PC-9 (cell line): ENCODE measurements at regions not wholly inside any gene's neighbourhood (a gene's known extent, or its start where the extent isn't known, plus 50 kb on each side); places are given as distances from the start of the nearest gene placed in this dataset.

ENCODE experiments used
- EZH2 ChIP-seq: fragments of 200-600 bp; sonication (generic); IDR thresholded peaks from 2 replicates; pipeline ENCODE4 v1.8.0; 2017; ENCODE audit warnings: antibody characterized with exemption, low read depth
- TF ChIP-seq, protein P1 (sequence below): fragments of 200-600 bp; sonication (generic); conservative IDR thresholded peaks from 2 replicates; pipeline ENCODE4 v1.6.1; 2017; ENCODE audit warnings: mixed run types, antibody characterized with exemption, mild to moderate bottlenecking, moderate library complexity

DNA sequence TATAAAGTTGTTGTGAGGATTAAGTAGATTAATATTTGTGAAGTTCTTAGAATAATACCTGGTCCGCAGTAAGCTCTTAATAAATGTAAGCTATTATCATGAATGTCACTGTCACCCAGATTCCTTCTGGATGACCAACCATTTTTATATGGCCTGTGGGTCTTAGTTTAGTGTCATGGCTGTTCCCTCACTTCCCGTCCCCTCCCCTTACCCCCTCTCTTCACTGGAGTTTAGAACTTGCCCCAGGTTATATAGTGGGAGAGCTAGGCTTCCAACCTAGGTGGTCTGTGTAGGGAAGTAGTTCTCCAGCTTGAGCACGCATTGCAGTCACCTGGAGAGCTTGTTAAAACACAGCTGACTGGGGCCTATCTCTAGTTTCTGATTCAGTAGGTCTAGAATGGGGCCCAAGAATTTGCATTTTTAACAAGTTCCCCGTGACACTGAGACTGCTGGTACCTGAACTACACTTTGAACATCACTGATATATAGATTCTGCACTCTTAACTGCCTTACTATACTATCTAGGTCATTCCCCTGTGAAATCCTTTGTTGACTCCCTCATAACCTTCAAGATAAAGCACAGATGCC is 66.9 kb upstream of the PLAC1 start:
- TF ChIP-seq EZH2 = no peak
- TF ChIP-seq, protein P1, sequence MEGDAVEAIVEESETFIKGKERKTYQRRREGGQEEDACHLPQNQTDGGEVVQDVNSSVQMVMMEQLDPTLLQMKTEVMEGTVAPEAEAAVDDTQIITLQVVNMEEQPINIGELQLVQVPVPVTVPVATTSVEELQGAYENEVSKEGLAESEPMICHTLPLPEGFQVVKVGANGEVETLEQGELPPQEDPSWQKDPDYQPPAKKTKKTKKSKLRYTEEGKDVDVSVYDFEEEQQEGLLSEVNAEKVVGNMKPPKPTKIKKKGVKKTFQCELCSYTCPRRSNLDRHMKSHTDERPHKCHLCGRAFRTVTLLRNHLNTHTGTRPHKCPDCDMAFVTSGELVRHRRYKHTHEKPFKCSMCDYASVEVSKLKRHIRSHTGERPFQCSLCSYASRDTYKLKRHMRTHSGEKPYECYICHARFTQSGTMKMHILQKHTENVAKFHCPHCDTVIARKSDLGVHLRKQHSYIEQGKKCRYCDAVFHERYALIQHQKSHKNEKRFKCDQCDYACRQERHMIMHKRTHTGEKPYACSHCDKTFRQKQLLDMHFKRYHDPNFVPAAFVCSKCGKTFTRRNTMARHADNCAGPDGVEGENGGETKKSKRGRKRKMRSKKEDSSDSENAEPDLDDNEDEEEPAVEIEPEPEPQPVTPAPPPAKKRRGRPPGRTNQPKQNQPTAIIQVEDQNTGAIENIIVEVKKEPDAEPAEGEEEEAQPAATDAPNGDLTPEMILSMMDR = no peak
